GM13977 (cell line): ENCODE measurements at regions not wholly inside any gene's neighbourhood (a gene's known extent, or its start where the extent isn't known, plus 50 kb on each side); places are given as distances from the start of the nearest gene placed in this dataset.

Experiments used
- DNase-seq: peaks from one replicate; pipeline ENCODE4 v3.0.0; 2012; ENCODE audit warnings: low spot score
- CTCF ChIP-seq: IDR thresholded peaks from 2 replicates; pipeline ENCODE4 v1.5.1; 2012; ENCODE audit warnings: mild to moderate bottlenecking, control low read depth; ENCODE audit not compliant: insufficient read depth; ENCODE audit errors: extremely low read depth, missing control alignments
- in situ Hi-C: fragments of 300-500 bp; cut with MboI; formaldehyde crosslinking; loops from one replicate; pipeline ENCODE4 v1.12.0; 2022; ENCODE audit warnings: low sequenced_read_pairs, low pct_unique_long_range_greater_than_20kb, mixed read lengths, inconsistent platforms; ENCODE audit not compliant: unreplicated experiment

DNA sequence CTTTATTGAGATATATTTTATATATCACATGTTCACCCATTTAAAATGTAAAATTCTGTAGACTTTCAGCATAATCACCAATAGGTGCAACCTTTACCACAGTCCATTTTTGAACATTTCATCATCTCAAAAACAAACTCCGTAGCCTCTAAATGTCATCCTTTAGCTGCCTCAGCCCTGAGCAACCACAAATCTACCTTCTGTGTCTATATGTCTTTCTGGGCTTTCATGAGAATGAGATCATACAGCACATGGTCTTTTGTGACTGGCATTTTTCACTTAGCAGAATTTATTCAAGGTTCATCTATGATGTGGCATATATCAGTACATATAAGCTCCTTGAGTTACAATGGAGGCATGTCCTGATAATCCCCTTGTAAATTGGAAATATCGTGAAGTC, 320.5 kb downstream of the ETS1 start:
- TF ChIP-seq CTCF: no peak
- in situ Hi-C loops: no loop called here
- DNase-seq: no peak

DNA sequence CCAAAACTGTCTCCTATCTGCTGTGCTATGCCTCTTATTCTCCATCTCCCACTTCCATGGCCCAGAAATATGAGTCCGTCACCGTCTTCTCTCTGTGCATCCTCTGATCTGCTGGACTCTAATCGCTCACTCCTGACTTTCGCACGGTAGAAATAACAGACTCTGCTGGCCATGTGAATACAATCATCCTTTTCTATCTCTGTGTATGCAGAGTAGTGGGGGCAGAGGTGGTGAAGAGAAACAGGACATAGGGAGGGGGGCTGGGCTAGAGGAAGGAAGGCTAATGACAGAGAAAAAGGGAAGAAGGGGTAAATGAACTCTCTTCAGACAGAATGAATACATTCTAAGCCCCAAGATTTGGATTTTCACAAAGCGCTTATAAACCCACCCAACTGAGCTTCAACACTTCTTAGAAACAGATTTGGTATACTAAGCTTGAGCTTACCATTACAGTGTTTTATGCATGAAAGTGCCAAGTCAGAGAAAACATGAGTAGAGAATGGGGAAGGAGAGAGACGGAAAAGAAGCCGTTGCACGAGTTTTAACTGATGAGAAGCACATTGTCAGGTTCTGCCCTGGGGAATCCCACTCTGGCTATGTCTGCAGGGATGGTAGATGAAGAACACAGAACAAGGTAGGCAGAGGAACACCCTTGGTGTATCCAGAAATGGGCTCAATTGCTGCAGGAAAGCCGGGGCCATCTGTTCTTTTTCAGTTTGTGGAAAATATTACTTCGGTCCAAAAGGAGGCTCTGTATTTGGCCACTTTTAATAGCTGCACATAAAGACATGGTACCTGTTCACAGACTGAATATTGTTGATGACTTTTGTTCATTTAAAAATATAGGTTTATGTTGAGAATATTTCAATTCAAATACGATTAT, 324.7 kb downstream of the ETS1 start:
- in situ Hi-C loops: no loop called here
- DNase-seq: no peak
- no peak for TF ChIP-seq CTCF

- no peak for DNase-seq
- no peak for TF ChIP-seq CTCF
- in situ Hi-C loops: no loop called here
These were observed 326.3 kb downstream of the ETS1 start for GRCh38 chr11:128261011-128261421.

DNA sequence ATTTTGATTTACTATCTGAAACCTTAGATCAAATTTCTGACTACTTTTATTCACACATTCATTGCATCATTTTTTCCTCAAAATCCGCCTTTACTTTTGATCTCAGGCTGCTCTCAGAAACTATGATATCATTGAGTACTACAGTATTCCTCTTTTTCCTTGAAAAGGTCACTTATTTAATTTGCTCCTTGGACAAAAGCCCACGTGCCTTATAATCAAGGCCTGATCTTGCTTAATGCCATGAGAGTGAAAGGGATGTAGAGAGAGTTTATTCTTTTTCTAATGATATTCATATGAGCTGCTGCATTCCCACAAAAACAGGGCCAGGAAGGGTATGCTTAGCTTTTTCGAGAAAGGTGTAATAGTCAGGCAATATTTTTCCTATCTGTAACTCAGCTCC, 327.0 kb downstream of the ETS1 start:
- TF ChIP-seq CTCF: no peak
- no peak for DNase-seq
- in situ Hi-C loops: no loop called here

- DNase-seq: no peak
- no peak for TF ChIP-seq CTCF
- in situ Hi-C loops: no loop called here
These were observed 327.5 kb downstream of the ETS1 start for GRCh38 chr11:128259816-128260215.

- DNase-seq: no peak
- in situ Hi-C loops: no loop called here
- no peak for TF ChIP-seq CTCF
These were observed 332.4 kb downstream of the ETS1 start for GRCh38 chr11:128254941-128255340.
